ENCODE measurements at regions not wholly inside any gene's neighbourhood (a gene's known extent, or its start where the extent isn't known, plus 50 kb on each side); places are given as distances from the start of the nearest gene placed in this dataset.

- TF ChIP-seq, protein P1, sequence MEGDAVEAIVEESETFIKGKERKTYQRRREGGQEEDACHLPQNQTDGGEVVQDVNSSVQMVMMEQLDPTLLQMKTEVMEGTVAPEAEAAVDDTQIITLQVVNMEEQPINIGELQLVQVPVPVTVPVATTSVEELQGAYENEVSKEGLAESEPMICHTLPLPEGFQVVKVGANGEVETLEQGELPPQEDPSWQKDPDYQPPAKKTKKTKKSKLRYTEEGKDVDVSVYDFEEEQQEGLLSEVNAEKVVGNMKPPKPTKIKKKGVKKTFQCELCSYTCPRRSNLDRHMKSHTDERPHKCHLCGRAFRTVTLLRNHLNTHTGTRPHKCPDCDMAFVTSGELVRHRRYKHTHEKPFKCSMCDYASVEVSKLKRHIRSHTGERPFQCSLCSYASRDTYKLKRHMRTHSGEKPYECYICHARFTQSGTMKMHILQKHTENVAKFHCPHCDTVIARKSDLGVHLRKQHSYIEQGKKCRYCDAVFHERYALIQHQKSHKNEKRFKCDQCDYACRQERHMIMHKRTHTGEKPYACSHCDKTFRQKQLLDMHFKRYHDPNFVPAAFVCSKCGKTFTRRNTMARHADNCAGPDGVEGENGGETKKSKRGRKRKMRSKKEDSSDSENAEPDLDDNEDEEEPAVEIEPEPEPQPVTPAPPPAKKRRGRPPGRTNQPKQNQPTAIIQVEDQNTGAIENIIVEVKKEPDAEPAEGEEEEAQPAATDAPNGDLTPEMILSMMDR (IDR thresholded peaks at IDR 0.05): no peak
- no peak for TF ChIP-seq ZFX (IDR thresholded peaks at IDR 0.05; ENCODE audit: borderline replicate concordance)
Observed at GRCh38 chr18:29254123-29254522, 1077.2 kb upstream of the CDH2 start.
